Kidney (tissue), 13 donors: ENCODE measurements at regions not wholly inside any gene's neighbourhood (a gene's known extent, or its start where the extent isn't known, plus 50 kb on each side); places are given as distances from the start of the nearest gene placed in this dataset.

Experiments
- DNase-seq, 5 donors: peaks; one replicate each; pipeline ENCODE4 v3.0.0-alpha.2; 2013 to 2020
- FAIRE-seq: peaks from 2 replicates; lab custom pipeline; 2012; peaks lifted over from hg19 to GRCh38; lab: Jason Lieb, UNC
- H3K27ac ChIP-seq, 2 donors: one replicate each; pipeline ENCODE4 v1.7.0; 2013; ENCODE audit warnings: low read depth in 2 of 2, low read length in 2 of 2, inconsistent platforms in 1 of 2
- H3K27me3 ChIP-seq: one replicate; pipeline ENCODE4 v1.7.1; 2013; ENCODE audit warnings: low read length, inconsistent platforms; ENCODE audit not compliant: control insufficient read depth, insufficient read depth
- H3K36me3 ChIP-seq, 3 donors: one replicate each; pipeline versions ENCODE4 v1.7.0 to v1.7.1; 2013; ENCODE audit warnings: low read length in 3 of 3, control low read depth in 1 of 3, inconsistent platforms in 1 of 3; ENCODE audit not compliant: insufficient read depth in 3 of 3, control insufficient read depth in 2 of 3
- H3K4me1 ChIP-seq, 3 donors: one replicate each; pipeline versions ENCODE4 v1.7.0 to v1.7.1; 2013; ENCODE audit warnings: low read length in 3 of 3, inconsistent platforms in 1 of 3, low read depth in 1 of 3; ENCODE audit not compliant: control insufficient read depth in 2 of 3, insufficient read depth in 2 of 3
- H3K4me3 ChIP-seq, 3 donors: one replicate each; pipeline versions ENCODE4 v1.7.0 to v1.8.1; 2013; ENCODE audit warnings: low read length in 3 of 3, control low read depth in 1 of 3, inconsistent platforms in 1 of 3
- H3K9ac ChIP-seq, 3 donors: one replicate each; pipeline versions ENCODE4 v1.7.0 to v1.7.1; 2013; ENCODE audit warnings: low read length in 3 of 3, control low read depth in 1 of 3, inconsistent platforms in 1 of 3
- H3K9me3 ChIP-seq, 3 donors: one replicate each; pipeline versions ENCODE4 v1.7.0 to v1.7.1; 2013; ENCODE audit warnings: low read length in 3 of 3, control low read depth in 1 of 3, inconsistent platforms in 1 of 3; ENCODE audit not compliant: control insufficient read depth in 2 of 3, insufficient read depth in 1 of 3
- intact Hi-C: fragments of 100-400 bp; cut with DNase I; formaldehyde crosslinking; loops from one replicate; pipeline ENCODE4 v1.11.1; 2022
- TF ChIP-seq, protein P1 (sequence below): IDR thresholded peaks from 3 replicates; pipeline ENCODE4 v1.5.1; 2012; ENCODE audit warnings: mild to moderate bottlenecking, moderate library complexity, borderline replicate concordance; ENCODE audit not compliant: insufficient read depth; ENCODE audit errors: extremely low read depth
- donor health status: control.
- donor health status: control.
- donor health status: control.
- donor health status: control.
- donor health status: control.
- donor health status: DM: yes; HTN: yes; CAD: no.
- donor health status: Normal renal cell carcinoma (clear cell type).

DNA sequence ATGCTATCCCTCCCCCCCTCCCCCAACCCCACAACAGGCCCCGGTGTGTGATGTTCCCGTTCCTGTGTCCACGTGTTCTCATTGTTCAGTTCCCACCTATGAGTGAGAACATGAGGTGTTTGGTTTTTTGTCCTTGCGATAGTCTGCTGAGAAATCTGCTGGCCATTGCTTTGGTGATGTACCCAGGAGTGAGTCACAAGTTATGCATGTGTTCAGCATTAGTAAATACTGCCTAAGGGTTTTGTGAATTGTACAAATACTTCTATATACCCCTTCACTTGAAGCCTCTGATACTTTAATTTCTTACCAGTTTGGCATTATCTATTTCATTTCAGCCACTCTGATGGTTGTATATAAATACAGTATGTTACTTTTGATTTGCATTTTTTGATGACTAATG lies 711.3 kb upstream of the GJE1 start:
- Histone ChIP-seq H3K36me3 (no peaks in the 10 kb centered on the region), H3K9me3 (no peaks in the 10 kb centered on the region), H3K27me3 (no peaks in the 10 kb centered on the region), H3K9ac (no peak overlapping the region), H3K4me1 (no peaks in the 10 kb centered on the region), H3K27ac (no peak overlapping the region), H3K4me3 (no peak overlapping the region)
- DNase-seq (no peak), FAIRE-seq (no peak)
- TF ChIP-seq, protein P1, sequence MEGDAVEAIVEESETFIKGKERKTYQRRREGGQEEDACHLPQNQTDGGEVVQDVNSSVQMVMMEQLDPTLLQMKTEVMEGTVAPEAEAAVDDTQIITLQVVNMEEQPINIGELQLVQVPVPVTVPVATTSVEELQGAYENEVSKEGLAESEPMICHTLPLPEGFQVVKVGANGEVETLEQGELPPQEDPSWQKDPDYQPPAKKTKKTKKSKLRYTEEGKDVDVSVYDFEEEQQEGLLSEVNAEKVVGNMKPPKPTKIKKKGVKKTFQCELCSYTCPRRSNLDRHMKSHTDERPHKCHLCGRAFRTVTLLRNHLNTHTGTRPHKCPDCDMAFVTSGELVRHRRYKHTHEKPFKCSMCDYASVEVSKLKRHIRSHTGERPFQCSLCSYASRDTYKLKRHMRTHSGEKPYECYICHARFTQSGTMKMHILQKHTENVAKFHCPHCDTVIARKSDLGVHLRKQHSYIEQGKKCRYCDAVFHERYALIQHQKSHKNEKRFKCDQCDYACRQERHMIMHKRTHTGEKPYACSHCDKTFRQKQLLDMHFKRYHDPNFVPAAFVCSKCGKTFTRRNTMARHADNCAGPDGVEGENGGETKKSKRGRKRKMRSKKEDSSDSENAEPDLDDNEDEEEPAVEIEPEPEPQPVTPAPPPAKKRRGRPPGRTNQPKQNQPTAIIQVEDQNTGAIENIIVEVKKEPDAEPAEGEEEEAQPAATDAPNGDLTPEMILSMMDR, result no peak
- intact Hi-C loops, result no loop called here

DNA sequence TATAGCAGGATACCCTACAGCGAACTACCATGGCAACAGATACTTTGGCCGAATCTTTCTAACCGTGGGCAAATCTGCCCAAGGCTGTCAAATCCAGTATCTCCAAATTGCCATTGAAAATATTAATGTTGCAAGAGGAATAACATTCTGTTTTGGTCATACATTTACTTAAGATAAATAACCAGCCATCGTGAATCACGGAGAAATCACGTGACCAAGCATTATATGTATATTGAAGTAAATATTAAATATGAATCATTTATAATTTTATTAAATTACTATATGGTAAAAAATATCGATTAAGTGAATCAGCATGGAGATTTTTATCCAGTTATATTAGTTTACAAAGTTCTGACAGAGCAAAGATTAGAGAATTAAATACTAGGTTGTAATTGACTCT lies 714.6 kb upstream of the GJE1 start:
- Histone ChIP-seq H3K4me1 (no peaks in the 10 kb centered on the region), H3K36me3 (no peaks in the 10 kb centered on the region), H3K27me3 (no peaks in the 10 kb centered on the region), H3K9me3 (no peaks in the 10 kb centered on the region), H3K4me3 (no peak overlapping the region), H3K27ac (no peak overlapping the region), H3K9ac (no peak overlapping the region)
- FAIRE-seq (peak; percentile 6), DNase-seq (no peak)
- intact Hi-C loops, result no loop called here
- TF ChIP-seq, protein P1, result no peak

DNA sequence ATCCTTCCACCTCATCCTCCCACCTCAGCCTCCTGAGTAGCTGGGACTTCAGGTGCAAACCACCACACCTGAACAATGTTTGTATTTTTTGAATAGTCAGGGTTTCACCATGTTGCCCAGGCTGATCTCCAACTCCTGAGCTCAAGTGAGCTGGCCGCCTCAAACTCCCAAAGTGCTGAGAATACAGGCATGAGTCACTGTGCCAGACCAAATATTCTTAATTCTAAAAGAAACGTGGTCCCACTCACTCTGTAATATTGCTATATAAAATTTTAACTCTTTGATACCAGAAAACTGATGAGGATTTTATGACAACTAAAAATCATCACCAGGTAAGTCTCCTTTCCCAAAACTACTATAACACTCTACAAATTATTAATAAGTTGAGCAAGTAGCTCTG lies 716.8 kb upstream of the GJE1 start:
- Histone ChIP-seq H3K9ac (no peak overlapping the region), H3K27me3 (no peaks in the 10 kb centered on the region), H3K4me1 (no peaks in the 10 kb centered on the region), H3K9me3 (peaks cover 0 to under 1% (median 0%) of the 10 kb centered on the region in 3 donors), H3K36me3 (no peaks in the 10 kb centered on the region), H3K27ac (no peak overlapping the region), H3K4me3 (no peak overlapping the region)
- no peak for FAIRE-seq
- DNase-seq, result no peak
- TF ChIP-seq, protein P1, result no peak
- intact Hi-C loops, result no loop called here

DNA sequence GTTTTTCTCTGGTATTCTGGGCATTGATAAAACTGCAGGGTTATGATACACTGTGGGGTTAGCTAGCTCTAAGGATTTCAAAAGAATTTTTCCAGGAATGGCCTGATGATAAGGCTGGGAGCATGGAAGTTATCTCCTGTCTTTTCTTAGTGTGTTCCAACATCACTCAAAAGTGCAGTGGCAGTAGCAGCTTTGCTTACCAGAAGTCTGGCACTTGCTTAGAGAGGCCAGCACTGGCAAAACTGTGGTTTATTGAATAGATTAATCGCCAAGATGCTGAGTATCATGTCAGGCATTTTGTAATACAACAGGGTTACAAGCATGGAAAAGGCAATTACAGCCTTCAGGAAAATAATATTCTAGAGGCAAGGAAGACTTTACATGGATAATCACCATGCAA lies 719.5 kb upstream of the GJE1 start:
- no peak overlapping the region for H3K27ac ChIP-seq
- no peak for FAIRE-seq
- no peak for DNase-seq
- H3K36me3 ChIP-seq, result no peaks in the 10 kb centered on the region
- peaks cover 0 to 16% (median 1%) of the 10 kb centered on the region in 3 donors for H3K9me3 ChIP-seq
- no peak overlapping the region for H3K9ac ChIP-seq
- TF ChIP-seq, protein P1, result no peak
- no peak overlapping the region for H3K4me3 ChIP-seq
- H3K27me3 ChIP-seq, result no peaks in the 10 kb centered on the region
- H3K4me1 ChIP-seq, result no peaks in the 10 kb centered on the region
- intact Hi-C loops, result no loop called here
